ENCODE measurements at regions not wholly inside any gene's neighbourhood (a gene's known extent, or its start where the extent isn't known, plus 50 kb on each side); places are given as distances from the start of the nearest gene placed in this dataset.
"Not testable (repeated sequence)": the region's sequence is repeated elsewhere in the genome, so short reads cannot be mapped to it uniquely, and the experiment has no call there.

- not testable (repeated sequence) for H3K36me3 ChIP-seq (ENCODE audit: control insufficient read depth, insufficient read depth, low read length); H3K4me1 ChIP-seq (ENCODE audit: control insufficient read depth, insufficient read depth, low read length); H3K9me3 ChIP-seq (ENCODE audit: control insufficient read depth, insufficient read depth, low read length); H3K9ac ChIP-seq (ENCODE audit: low read depth, low read length); H3K27me3 ChIP-seq (ENCODE audit: control insufficient read depth, insufficient read depth, low read length); H3K4me3 ChIP-seq (ENCODE audit: low read depth, low read length)
These were observed 94.1 kb upstream of the PMCH start for GRCh38 chr12:102291498-102292440.

GRCh38 chr12:102289702-102290101, 92.1 kb upstream of the PMCH start:
- H3K9ac ChIP-seq (ENCODE audit: low read depth, low read length); H3K4me3 ChIP-seq (ENCODE audit: low read depth, low read length); H3K27me3 ChIP-seq (ENCODE audit: control insufficient read depth, insufficient read depth, low read length); H3K36me3 ChIP-seq (ENCODE audit: control insufficient read depth, insufficient read depth, low read length); H3K4me1 ChIP-seq (ENCODE audit: control insufficient read depth, insufficient read depth, low read length); H3K9me3 ChIP-seq (ENCODE audit: control insufficient read depth, insufficient read depth, low read length): not testable (repeated sequence)

GRCh38 chr12:102281231-102281630, 83.6 kb upstream of the PMCH start:
- Histone ChIP-seq H3K4me1 (ENCODE audit: control insufficient read depth, insufficient read depth, low read length) (no peaks in the 10 kb centered on the region), H3K4me3 (ENCODE audit: low read depth, low read length) (no peak overlapping the region), H3K9ac (ENCODE audit: low read depth, low read length) (no peak overlapping the region), H3K36me3 (ENCODE audit: control insufficient read depth, insufficient read depth, low read length) (no peaks in the 10 kb centered on the region), H3K9me3 (ENCODE audit: control insufficient read depth, insufficient read depth, low read length) (no peaks in the 10 kb centered on the region), H3K27me3 (ENCODE audit: control insufficient read depth, insufficient read depth, low read length) (no peaks in the 10 kb centered on the region)

- H3K9me3 ChIP-seq (ENCODE audit: control insufficient read depth, insufficient read depth, low read length); H3K27me3 ChIP-seq (ENCODE audit: control insufficient read depth, insufficient read depth, low read length); H3K4me1 ChIP-seq (ENCODE audit: control insufficient read depth, insufficient read depth, low read length); H3K4me3 ChIP-seq (ENCODE audit: low read depth, low read length); H3K9ac ChIP-seq (ENCODE audit: low read depth, low read length); H3K36me3 ChIP-seq (ENCODE audit: control insufficient read depth, insufficient read depth, low read length): not testable (repeated sequence)
These were observed 58.1 kb upstream of the PMCH start for GRCh38 chr12:102255687-102256086.

- H3K4me3 ChIP-seq (ENCODE audit: low read depth, low read length), result not testable (repeated sequence)
These were observed 53.4 kb upstream of the PMCH start for GRCh38 chr12:102251005-102251404.

GRCh38 chr12:102249079-102249841, 51.6 kb upstream of the PMCH start:
- Histone ChIP-seq H3K9me3 (ENCODE audit: control insufficient read depth, insufficient read depth, low read length) (no peaks in the 10 kb centered on the region), H3K4me1 (ENCODE audit: control insufficient read depth, insufficient read depth, low read length) (no peaks in the 10 kb centered on the region), H3K36me3 (ENCODE audit: control insufficient read depth, insufficient read depth, low read length) (no peaks in the 10 kb centered on the region), H3K27me3 (ENCODE audit: control insufficient read depth, insufficient read depth, low read length) (no peaks in the 10 kb centered on the region), H3K4me3 (ENCODE audit: low read depth, low read length) (no peak overlapping the region), H3K9ac (ENCODE audit: low read depth, low read length) (no peak overlapping the region)

More at GRCh38 chr12:102251005-102251404, 53.4 kb upstream of the PMCH start:
- not testable (repeated sequence) for H3K36me3 ChIP-seq (ENCODE audit: control insufficient read depth, insufficient read depth, low read length); H3K4me1 ChIP-seq (ENCODE audit: control insufficient read depth, insufficient read depth, low read length); H3K27me3 ChIP-seq (ENCODE audit: control insufficient read depth, insufficient read depth, low read length); H3K9me3 ChIP-seq (ENCODE audit: control insufficient read depth, insufficient read depth, low read length); H3K9ac ChIP-seq (ENCODE audit: low read depth, low read length)
